ENCODE measurements at regions not wholly inside any gene's neighbourhood (a gene's known extent, or its start where the extent isn't known, plus 50 kb on each side); places are given as distances from the start of the nearest gene placed in this dataset.

GRCh38 chr1:55751776-55752175 lies 536.6 kb upstream of the USP24 start:
- Histone ChIP-seq H3K27me3 (ENCODE audit: insufficient read depth, low read length) (no peaks in the 10 kb centered on the region), H3K79me2 (ENCODE audit: insufficient read depth, low read length) (no peaks in the 10 kb centered on the region), H3T11ph (ENCODE audit: low read length) (no peak overlapping the region), H3K27ac (ENCODE audit: insufficient read length, low read depth, low read length) (no peak overlapping the region), H3K18ac (ENCODE audit: insufficient read length, low read depth, low read length) (no peak overlapping the region), H3K79me1 (ENCODE audit: insufficient read depth, low read depth, low read length, poor library complexity, severe bottlenecking) (no peaks in the 10 kb centered on the region), H3K4me2 (ENCODE audit: insufficient read depth, insufficient read length, low read length) (no peak overlapping the region), H2AK5ac (ENCODE audit: insufficient read length, low read length) (no peak overlapping the region), H4K5ac (ENCODE audit: insufficient read length, low read depth, low read length) (no peak overlapping the region), H3K9ac (ENCODE audit: extremely low read depth, insufficient read length, low read length) (no peak overlapping the region), H4K20me1 (ENCODE audit: control insufficient read depth, insufficient read depth, insufficient read length) (no peaks in the 10 kb centered on the region), H2AFZ (ENCODE audit: low read length) (no peak overlapping the region), H3K14ac (ENCODE audit: insufficient read depth, low read length) (no peak overlapping the region), H3K23ac (ENCODE audit: insufficient read length, low read depth, low read length) (no peak overlapping the region), H2BK20ac (ENCODE audit: low read depth, low read length, poor library complexity, severe bottlenecking) (no peak overlapping the region), H3K4me1 (ENCODE audit: insufficient read depth, low read length) (no peaks in the 10 kb centered on the region), H2BK12ac (ENCODE audit: insufficient read length, low read depth, low read length) (no peak overlapping the region), H2BK120ac (ENCODE audit: low read depth, low read length, poor library complexity, severe bottlenecking) (no peak overlapping the region), H4K91ac (ENCODE audit: insufficient read length, low read depth, low read length) (no peak overlapping the region), H3K4ac (ENCODE audit: low read depth, low read length) (no peak overlapping the region), H4K8ac (replicated peaks; ENCODE audit: insufficient read length, low read depth, low read length) (no peak overlapping the region), H3K23me2 (ENCODE audit: insufficient read length, low read depth, low read length, poor library complexity, severe bottlenecking) (no peaks in the 10 kb centered on the region), H2BK5ac (ENCODE audit: insufficient read length, low read length) (no peak overlapping the region), H3K56ac (ENCODE audit: insufficient read length, low read depth, low read length) (no peak overlapping the region), H3K9me3 (ENCODE audit: control insufficient read depth, low read depth, low read length) (no peaks in the 10 kb centered on the region), H2BK15ac (ENCODE audit: low read depth, low read length) (no peak overlapping the region)
- Mint-ChIP-seq H3K9me3 (peaks cover 8 to 10% of the 10 kb centered on the region in 2 experiments), H3K27me3 (ENCODE audit: low read depth) (no peaks in the 10 kb centered on the region), H3K36me3 (ENCODE audit: insufficient read depth in 1 of 3, low read depth in 3 of 3) (peaks cover 4 to 9% (median 4%) of the 10 kb centered on the region in 3 experiments; a peak in 4 of 7 replicates), H3K27ac (no peak overlapping the region), H3K4me1 (no peaks in the 10 kb centered on the region), H3K4me3 (no peak overlapping the region)
- no peak for TF ChIP-seq CTCF (conservative IDR thresholded peaks at IDR 0.05)
- no CpG with 5 or more reads among the region's 2 CpGs for WGBS (ENCODE audit: extremely low coverage, insufficient read length, low lambda C conversion rate)
- no peak for DNase-seq

Data from H9 (cell line).